BE2C (cell line): ENCODE measurements at regions not wholly inside any gene's neighbourhood (a gene's known extent, or its start where the extent isn't known, plus 50 kb on each side); places are given as distances from the start of the nearest gene placed in this dataset.

Experiments
- DNase-seq: peaks from one replicate; pipeline ENCODE4 v3.0.0-alpha.2; 2020
- H3K27me3 ChIP-seq: fragments of 250-450 bp; sonication (Bioruptor Pico); 2 replicates; pipeline ENCODE4 v1.5.1; 2020; ENCODE audit warnings: mild to moderate bottlenecking
- H3K36me3 ChIP-seq: fragments of 250-450 bp; sonication (Bioruptor Pico); 2 replicates; pipeline ENCODE4 v1.5.1; 2020; ENCODE audit warnings: mild to moderate bottlenecking
- H3K4me1 ChIP-seq: fragments of 250-450 bp; sonication (Bioruptor Pico); 2 replicates; pipeline ENCODE4 v1.5.1; 2020
- H3K4me3 ChIP-seq: 2 replicates; pipeline ENCODE4 v1.5.1; 2011; ENCODE audit warnings: low read depth, low read length
- H3K9me3 ChIP-seq: fragments of 250-450 bp; sonication (Bioruptor Pico); 2 replicates; pipeline ENCODE4 v1.5.1; 2020
- TF ChIP-seq, protein P1 (sequence below): IDR thresholded peaks from 2 replicates; pipeline ENCODE4 v1.5.1; 2012; ENCODE audit warnings: mild to moderate bottlenecking, low read depth, low read length

- TF ChIP-seq, protein P1, sequence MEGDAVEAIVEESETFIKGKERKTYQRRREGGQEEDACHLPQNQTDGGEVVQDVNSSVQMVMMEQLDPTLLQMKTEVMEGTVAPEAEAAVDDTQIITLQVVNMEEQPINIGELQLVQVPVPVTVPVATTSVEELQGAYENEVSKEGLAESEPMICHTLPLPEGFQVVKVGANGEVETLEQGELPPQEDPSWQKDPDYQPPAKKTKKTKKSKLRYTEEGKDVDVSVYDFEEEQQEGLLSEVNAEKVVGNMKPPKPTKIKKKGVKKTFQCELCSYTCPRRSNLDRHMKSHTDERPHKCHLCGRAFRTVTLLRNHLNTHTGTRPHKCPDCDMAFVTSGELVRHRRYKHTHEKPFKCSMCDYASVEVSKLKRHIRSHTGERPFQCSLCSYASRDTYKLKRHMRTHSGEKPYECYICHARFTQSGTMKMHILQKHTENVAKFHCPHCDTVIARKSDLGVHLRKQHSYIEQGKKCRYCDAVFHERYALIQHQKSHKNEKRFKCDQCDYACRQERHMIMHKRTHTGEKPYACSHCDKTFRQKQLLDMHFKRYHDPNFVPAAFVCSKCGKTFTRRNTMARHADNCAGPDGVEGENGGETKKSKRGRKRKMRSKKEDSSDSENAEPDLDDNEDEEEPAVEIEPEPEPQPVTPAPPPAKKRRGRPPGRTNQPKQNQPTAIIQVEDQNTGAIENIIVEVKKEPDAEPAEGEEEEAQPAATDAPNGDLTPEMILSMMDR, result no peak
- DNase-seq, result no peak
- no peak overlapping the region for H3K4me3 ChIP-seq
- no peaks in the 10 kb centered on the region for H3K4me1 ChIP-seq
- no peaks in the 10 kb centered on the region for H3K9me3 ChIP-seq
- H3K27me3 ChIP-seq, result peaks cover 3% of the 10 kb centered on the region; the same call in 1 of the 2 replicates
- no peaks in the 10 kb centered on the region for H3K36me3 ChIP-seq
These were observed 136.5 kb upstream of the CRY1 start for GRCh38 chr12:107229827-107230226.

- no peak overlapping the region for H3K4me3 ChIP-seq
These were observed 138.0 kb upstream of the CRY1 start for GRCh38 chr12:107231303-107231702.

DNA sequence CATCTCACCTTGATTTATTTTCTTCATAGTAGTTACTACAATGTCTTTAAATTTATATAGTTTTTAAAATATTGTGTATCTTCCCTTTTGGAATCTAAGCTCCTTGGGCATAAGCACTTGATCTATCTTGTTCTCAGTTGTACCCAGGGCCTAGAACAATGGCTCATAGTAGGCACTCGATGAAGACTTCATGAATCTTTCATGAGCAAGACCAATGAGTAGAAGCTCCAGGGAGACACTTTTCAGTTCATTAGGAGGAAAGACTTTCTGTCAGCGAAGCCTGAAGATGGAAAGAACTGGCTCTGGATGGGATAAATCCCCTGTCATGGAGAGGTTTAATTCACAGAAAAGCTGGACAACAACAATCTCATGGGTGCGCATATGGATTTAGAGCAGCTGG, 140.2 kb upstream of the CRY1 start:
- no peaks in the 10 kb centered on the region for H3K36me3 ChIP-seq
- H3K4me3 ChIP-seq, result no peak overlapping the region
- no peaks in the 10 kb centered on the region for H3K9me3 ChIP-seq
- H3K4me1 ChIP-seq, result no peaks in the 10 kb centered on the region
- peaks cover 14% of the 10 kb centered on the region for H3K27me3 ChIP-seq
- DNase-seq, result no peak
- TF ChIP-seq, protein P1, result no peak

More at GRCh38 chr12:107231303-107231702, 138.0 kb upstream of the CRY1 start:
- H3K9me3 ChIP-seq, result no peaks in the 10 kb centered on the region
- DNase-seq, result no peak
- H3K36me3 ChIP-seq, result no peaks in the 10 kb centered on the region
- no peaks in the 10 kb centered on the region for H3K4me1 ChIP-seq
- H3K27me3 ChIP-seq, result peaks cover 8% of the 10 kb centered on the region
- TF ChIP-seq, protein P1, result no peak

DNA sequence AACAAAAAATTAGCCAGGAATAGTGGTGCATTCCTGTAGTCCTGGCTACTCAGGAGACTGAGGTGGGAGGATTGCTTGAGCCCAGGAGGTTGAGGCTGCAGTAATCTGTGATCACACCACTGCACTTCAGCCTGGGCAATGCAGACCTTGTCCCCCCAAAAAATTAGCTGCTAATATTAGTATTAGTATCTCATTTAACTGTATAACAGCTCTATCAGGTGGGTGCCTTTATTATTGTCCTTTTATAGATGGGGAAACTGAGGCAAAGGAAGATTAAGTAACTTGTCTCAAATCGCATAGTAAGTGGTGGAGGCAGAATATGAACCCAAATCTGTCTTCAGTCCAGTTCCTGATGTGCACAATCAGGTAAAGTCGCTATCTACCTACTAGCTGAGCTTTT, 142.3 kb upstream of the CRY1 start:
- Histone ChIP-seq H3K4me1 (no peaks in the 10 kb centered on the region), H3K9me3 (no peaks in the 10 kb centered on the region), H3K27me3 (peaks cover 14% of the 10 kb centered on the region), H3K36me3 (no peaks in the 10 kb centered on the region), H3K4me3 (no peak overlapping the region)
- no peak for DNase-seq
- TF ChIP-seq, protein P1, result no peak

DNA sequence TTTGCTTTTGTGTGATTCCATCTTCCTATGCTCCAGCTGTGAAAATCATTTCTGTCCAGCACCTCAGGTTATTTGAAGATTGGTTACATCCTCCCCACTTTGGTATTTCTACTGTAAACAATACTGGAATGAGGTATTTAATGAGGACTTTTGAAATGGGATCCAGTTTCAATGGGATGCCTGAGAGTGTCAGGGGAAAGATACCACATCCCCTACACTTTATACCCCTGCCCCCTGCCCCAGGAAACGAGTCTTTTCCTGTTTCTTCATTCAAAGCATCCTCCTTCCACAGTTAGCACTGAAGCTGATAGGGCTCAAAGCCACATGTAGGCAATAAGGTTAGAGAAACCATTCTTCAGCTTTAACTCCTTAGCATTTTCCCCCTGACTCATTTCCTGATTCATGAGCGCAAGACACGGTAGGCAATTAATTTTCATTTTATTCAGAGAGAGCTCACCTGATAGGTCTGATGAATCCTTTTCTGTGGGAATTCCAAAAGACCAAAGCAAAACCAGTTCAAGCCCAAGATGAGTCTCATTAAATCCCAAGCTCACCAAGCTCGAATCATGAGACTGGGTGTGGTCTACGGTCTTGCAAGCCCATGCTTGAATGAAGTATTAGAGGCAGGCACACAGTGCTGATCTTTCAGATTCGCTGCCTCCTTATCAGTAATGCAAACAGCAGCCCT, 143.6 kb upstream of the CRY1 start:
- Histone ChIP-seq H3K4me1 (no peaks in the 10 kb centered on the region), H3K36me3 (no peaks in the 10 kb centered on the region), H3K27me3 (peaks cover 14% of the 10 kb centered on the region), H3K9me3 (no peaks in the 10 kb centered on the region), H3K4me3 (no peak overlapping the region)
- DNase-seq, result no peak
- TF ChIP-seq, protein P1, result no peak

DNA sequence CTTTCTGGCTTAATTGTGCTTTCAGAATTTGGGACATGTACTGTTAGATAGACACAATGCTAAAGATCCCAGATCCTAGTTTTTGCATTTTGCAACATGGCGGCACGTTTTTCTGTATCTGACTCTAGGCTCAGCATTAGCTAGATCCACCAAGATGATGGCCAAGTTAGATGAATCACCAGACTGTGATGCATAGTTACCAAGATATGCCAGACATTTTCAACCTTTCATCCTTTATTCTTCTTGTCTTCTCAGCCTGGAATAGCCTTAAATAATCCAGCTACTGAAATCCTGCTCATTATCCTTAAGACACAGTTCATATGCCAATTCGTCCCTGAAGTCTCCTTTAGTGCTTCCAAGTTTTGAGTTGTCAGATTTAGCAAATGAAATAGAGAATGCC, 144.9 kb upstream of the CRY1 start:
- Histone ChIP-seq H3K27me3 (peaks cover 11% of the 10 kb centered on the region; the same call in 1 of the 2 replicates), H3K9me3 (no peaks in the 10 kb centered on the region), H3K4me1 (no peaks in the 10 kb centered on the region), H3K36me3 (no peaks in the 10 kb centered on the region), H3K4me3 (no peak overlapping the region)
- no peak for DNase-seq
- TF ChIP-seq, protein P1, result no peak
